GM21717 (cell line): ENCODE measurements at regions not wholly inside any gene's neighbourhood (a gene's known extent, or its start where the extent isn't known, plus 50 kb on each side); places are given as distances from the start of the nearest gene placed in this dataset.

Source experiments
- ATAC-seq: cut with Tn5 transposase; IDR thresholded peaks from one replicate; pipeline ENCODE4 v1.9.1; 2021; ENCODE audit warnings: mild to moderate bottlenecking, moderate library complexity; ENCODE audit not compliant: unreplicated experiment

DNA sequence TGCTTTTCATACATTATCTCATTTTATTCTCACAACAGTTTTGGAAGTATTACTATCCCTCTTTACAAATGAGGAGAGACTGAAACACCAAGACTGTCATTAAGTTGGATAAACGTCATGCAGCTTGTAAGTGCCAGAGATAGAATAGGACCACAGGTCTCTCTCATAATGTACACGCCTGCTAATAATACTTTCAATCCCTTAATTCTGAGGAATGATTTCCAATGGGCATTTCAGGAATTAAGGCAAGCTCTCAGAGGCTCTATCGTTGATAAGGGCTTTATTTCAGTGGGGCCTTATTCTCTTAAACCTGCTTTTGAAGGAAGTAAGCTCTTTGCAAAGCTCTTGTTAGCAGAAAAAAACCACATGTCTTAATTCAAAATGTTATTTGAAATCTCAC is 229.1 kb downstream of the NFKBIZ start:
- no peak for ATAC-seq

DNA sequence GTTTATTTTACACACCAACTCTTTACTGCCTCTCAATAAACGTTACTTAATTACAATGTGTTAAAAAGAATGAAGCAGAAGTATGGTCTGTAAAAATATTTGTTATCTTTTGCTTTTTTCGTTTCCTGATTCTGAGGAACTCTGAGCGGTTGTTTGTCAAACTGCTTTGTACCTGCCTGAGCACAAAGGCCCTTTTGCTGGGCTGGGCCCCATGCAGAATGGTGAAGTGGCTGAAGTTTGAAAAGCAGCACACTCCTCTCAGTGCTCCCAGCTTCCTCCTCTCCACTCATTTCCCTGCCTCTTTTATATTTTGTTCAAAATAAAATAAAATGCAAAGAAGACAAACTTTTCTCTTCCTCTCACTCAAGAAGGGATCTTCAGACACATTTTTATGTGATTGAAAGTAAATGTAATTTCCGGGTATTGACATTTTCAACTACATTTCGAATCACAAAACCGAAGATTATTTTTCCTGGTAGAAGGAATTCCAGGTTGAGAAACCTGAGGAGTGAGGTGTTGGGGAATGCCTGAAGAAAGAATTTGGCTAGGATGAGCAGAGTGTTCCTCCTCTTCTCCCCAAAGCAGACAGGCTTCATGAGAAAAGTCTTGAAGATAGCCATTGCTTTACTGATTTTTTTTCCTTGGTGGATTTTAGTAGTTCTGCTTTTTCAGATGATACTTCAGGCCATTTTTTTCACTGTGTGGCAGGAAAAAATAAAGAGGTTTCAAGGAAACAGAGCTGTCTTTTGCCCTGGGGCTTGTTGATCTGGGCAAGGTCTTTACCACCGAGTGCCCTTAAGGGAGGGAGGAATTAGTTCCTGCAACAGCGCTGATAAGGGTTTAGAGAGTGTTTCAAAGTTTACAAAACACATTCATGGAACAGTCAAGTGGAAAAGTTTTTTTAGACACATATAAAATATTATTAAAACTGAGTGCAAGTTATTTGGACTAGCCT is 229.8 kb downstream of the NFKBIZ start:
- no peak for ATAC-seq

GRCh38 chr3:102079809-102080197 is 230.5 kb downstream of the NFKBIZ start:
- ATAC-seq: no peak

DNA sequence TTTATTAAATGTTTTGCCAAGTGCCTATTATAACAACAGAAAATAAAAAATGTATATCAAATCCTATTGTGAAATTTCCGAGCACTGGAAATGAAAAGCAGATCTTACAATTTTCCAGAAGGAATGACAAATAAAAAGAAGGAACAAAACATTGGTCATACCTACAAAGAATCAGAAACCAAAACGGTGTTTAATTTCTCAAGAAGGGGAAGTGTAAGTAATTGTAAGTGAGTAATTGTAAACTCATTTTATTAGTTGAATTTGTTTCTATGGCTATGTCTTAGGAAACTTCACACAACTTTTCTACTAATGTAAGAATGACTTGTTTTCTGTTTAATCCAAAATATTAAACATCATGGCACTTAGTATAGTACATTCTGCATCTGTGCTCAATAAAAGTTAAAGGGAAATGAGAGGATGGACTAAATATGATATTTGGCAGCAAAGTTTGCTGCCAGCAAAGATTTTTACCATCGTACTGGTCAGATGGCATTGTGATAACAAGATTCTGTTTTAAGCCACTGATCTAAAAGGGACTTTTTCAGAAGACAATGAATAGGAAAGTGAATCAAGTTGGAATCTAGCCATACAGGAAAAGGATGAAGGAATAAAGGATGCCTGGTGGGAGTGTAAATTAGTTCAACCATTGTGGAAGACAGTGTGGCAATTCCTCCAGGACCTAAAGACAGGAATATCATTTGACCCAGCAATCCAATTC is 232.4 kb downstream of the NFKBIZ start:
- no peak for ATAC-seq

GRCh38 chr3:102083473-102083872 is 234.2 kb downstream of the NFKBIZ start:
- ATAC-seq: no peak

GRCh38 chr3:102084006-102084405 is 234.7 kb downstream of the NFKBIZ start:
- no peak for ATAC-seq

GRCh38 chr3:102084704-102085103 is 235.4 kb downstream of the NFKBIZ start:
- no peak for ATAC-seq

DNA sequence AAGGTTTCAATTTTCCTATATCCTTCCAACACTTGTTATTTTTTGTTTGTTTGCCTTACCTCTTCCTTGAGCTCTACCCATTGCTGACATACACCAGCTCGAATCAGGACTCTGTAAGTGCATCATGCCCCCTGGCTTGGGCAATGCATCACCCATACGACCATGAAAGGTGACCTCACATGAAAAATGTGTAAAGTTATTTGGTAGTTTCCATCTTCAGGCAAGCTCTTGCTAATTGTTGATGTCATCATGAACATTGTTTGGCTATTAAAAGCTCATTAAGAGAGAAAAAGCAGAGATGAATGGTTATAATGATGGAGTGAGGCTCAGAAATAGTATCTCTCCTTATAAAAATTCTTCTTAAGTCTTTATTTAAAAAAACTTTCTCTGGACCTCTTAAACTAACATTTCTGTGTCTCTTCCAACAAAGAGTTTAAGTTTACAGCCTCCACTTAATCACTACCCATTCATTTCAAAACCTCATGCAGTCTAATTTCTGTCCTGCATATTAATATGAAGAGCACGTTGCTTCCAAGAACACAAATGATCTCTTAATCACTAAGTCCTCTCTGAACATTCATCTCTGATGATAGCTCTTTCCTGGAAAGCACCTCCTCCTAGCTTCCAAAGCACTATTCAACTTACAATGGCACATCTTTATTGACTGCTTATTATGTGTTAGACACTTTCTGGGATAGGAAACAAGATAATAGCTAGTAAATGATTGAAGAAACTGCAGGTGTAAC is 236.3 kb downstream of the NFKBIZ start:
- ATAC-seq: no peak

GRCh38 chr3:102087236-102087635 is 237.9 kb downstream of the NFKBIZ start:
- no peak for ATAC-seq

DNA sequence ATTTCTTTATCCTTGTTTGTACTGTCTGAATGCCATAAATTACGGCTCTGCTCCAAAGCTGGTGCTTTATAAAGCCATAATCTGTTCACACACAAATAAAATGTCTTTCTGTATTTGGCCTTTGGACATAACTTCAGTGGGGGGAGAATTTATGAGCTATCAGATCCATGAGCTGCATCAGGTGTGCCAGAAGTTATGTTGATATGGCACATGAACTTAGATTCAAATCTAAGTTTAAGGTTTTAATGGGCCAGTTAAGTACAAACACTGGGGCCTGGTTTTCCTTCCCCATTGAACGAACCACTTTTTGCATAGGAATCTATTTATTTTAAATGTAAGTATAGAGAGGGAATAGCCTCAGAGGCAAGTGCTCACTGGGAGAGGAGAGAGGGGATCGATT is 239.9 kb downstream of the NFKBIZ start:
- no peak for ATAC-seq

- no peak for ATAC-seq
Measured at GRCh38 chr3:102089904-102090720, 240.8 kb downstream of the NFKBIZ start.

DNA sequence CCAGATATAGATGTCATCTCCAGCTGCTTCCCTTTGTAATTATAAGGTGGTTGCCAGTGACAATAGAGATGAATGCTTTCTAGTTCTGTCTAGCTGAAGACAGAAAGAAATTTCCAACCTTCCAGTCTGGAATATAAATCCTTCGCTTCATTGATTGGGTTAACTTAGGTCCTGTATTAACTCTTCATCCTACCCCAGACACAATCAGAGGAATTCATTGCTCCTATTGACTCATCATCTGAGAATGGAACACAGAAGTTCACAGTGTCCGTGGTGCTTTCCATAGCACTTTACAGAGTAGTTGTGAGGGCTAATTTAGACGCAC is 241.4 kb downstream of the NFKBIZ start:
- no peak for ATAC-seq

DNA sequence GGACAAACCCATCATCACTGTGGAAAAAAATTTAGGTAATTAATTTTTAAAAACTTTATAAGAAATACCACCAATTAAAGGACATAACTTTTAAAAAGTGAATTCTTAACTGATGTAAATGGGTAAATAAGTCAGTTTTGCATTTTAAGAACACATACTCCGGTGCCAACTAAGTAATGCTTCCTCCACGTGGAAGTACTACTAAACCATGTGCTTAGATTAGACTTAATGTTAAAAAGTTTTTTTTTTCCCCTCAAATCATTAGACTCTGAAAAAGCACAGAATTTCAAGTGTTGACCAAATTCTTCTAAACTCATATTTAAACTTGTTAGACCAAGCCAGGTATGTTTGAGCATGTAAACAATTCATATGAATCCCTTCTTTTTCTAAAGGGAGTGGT is 242.0 kb downstream of the NFKBIZ start:
- no peak for ATAC-seq

GRCh38 chr3:102092617-102093466 is 243.5 kb downstream of the NFKBIZ start:
- ATAC-seq: no peak

- ATAC-seq: no peak
Measured at GRCh38 chr3:102094506-102094905, 245.2 kb downstream of the NFKBIZ start.

DNA sequence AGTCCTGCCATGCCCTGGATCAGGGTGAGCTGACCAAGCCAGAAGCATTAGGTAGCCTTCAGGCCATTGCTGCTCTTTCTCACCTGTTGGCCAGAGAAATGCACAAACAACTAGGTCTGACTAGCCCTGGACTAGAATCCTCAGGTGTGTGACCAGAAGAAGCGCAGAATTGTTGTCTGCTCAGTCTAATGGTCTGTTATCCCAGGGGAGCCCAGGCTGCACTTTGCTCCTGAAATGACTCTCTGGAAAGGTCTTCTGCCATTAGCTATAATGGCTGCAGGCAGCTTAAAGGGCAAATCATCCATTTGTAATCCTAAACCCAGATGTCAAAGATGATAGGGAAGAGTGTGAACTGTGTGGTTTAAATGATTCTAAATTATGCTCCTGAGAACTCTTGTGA is 246.1 kb downstream of the NFKBIZ start:
- ATAC-seq: no peak

DNA sequence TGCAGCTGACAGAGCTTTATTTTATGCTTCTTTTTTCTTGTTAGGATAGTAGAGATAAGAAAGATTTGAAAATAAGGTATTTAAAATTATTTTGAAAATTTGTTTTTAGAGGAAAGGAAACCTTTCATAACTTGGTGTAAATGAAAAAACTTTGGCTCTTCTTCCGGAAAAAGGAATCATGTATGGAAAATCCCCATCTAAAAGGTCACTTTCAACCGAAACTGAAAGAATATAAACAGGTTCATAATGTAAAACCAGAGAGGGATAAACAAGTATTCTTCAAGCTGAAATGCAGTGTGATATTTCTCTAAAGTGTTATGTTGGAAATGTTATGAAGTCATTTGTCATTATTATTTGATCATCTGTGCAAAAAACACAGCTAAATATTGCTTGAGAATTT is 246.8 kb downstream of the NFKBIZ start:
- ATAC-seq: no peak

DNA sequence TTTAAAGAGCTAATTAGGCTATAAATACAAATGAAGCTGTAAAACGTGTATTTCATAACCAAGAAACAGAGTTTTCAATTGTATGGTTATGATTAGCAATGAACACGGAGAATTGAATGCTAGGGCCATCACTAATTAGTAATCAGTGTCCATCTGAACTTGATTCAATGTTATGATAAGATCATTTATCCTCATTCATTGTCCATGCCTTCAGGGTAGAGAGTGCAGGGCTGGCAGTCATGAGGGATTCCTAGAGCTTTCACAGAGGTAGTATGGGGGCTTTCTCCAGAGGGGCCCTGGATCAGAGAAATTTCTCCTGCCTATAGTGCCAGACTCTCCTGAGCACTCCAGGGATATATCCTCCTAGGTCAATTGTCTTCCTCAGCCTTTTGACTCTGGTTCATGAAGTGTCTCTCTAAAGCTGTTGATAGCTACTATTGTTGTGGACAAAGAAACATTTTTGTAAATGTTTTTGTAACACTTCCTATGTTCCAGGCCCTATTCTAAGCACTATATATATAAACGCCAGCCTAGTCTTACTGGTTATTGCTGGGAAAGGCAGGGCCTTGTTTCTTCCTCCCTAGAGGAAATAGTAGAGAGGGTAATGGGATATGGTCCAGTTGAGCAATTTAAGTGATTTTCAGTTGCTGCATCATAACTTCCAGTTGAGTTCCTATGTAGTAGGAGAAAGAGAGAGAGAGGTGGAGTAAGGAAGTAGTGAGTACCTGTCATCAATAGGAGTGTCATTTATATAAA is 249.0 kb downstream of the NFKBIZ start:
- ATAC-seq: no peak

GRCh38 chr3:102099913-102100312 is 250.6 kb downstream of the NFKBIZ start:
- ATAC-seq: no peak
